ENCODE measurements at regions not wholly inside any gene's neighbourhood (a gene's known extent, or its start where the extent isn't known, plus 50 kb on each side); places are given as distances from the start of the nearest gene placed in this dataset.

GRCh38 chr2:42987112-42987922 is 194.9 kb upstream of the HAAO start:
- no peak overlapping the region for H3K9ac ChIP-seq
- no peaks in the 10 kb centered on the region for H3K4me1 ChIP-seq
- H3K4me3 ChIP-seq, result no peak overlapping the region
- H3K9me3 ChIP-seq (replicated peaks in 1 of 11), result no peaks in the 10 kb centered on the region
- no peak overlapping the region for H3K27ac ChIP-seq
- no peaks in the 10 kb centered on the region for H3K36me3 ChIP-seq
- H4K20me1 ChIP-seq, result no peaks in the 10 kb centered on the region
- H3K27me3 ChIP-seq, result no peaks in the 10 kb centered on the region
- no peak overlapping the region for H3K4me2 ChIP-seq
- peak in 4 of 11 experiments; percentile 18 to 47 (median 25); a peak in 1 of 22 replicates for TF ChIP-seq Cebpa-rat (IDR thresholded peaks at IDR 0.05)

- Histone ChIP-seq H3K9me3 (replicated peaks in 1 of 11) (no peaks in the 10 kb centered on the region), H3K4me3 (no peak overlapping the region), H4K20me1 (no peaks in the 10 kb centered on the region), H3K9ac (no peak overlapping the region), H3K4me2 (no peak overlapping the region), H3K27me3 (no peaks in the 10 kb centered on the region), H3K27ac (no peak overlapping the region), H3K4me1 (peaks cover 0 to 4% (median under 1%) of the 10 kb centered on the region in 10 experiments; a peak in 4 of 20 replicates), H3K36me3 (no peaks in the 10 kb centered on the region)
- no peak for TF ChIP-seq Cebpa-rat (IDR thresholded peaks at IDR 0.05)
Measured at GRCh38 chr2:42984617-42985016, 192.2 kb upstream of the HAAO start.

- Histone ChIP-seq H4K20me1 (no peaks in the 10 kb centered on the region), H3K4me3 (no peak overlapping the region), H3K4me2 (no peak overlapping the region), H3K27me3 (no peaks in the 10 kb centered on the region), H3K4me1 (peaks cover 0 to 10% (median 5%) of the 10 kb centered on the region in 10 experiments; a peak in 9 of 20 replicates), H3K9me3 (replicated peaks in 1 of 11) (no peaks in the 10 kb centered on the region), H3K27ac (no peak overlapping the region), H3K9ac (no peak overlapping the region), H3K36me3 (no peaks in the 10 kb centered on the region)
- TF ChIP-seq Cebpa-rat (IDR thresholded peaks at IDR 0.05), result no peak
Measured at GRCh38 chr2:42984081-42984480, 191.7 kb upstream of the HAAO start.

GRCh38 chr2:42980764-42981416 is 188.5 kb upstream of the HAAO start:
- Histone ChIP-seq H3K4me2 (no peak overlapping the region), H4K20me1 (no peaks in the 10 kb centered on the region), H3K27ac (no peak overlapping the region), H3K9ac (no peak overlapping the region), H3K27me3 (no peaks in the 10 kb centered on the region), H3K4me1 (peaks cover 22 to 39% (median 31%) of the 10 kb centered on the region in 10 experiments), H3K9me3 (replicated peaks in 1 of 11) (no peaks in the 10 kb centered on the region), H3K36me3 (no peaks in the 10 kb centered on the region), H3K4me3 (no peak overlapping the region)
- no peak for TF ChIP-seq Cebpa-rat (IDR thresholded peaks at IDR 0.05)

- H3K9me3 ChIP-seq (replicated peaks in 1 of 11), result no peaks in the 10 kb centered on the region
- peak overlapping the region in 3 of 11 experiments; percentile 29 to 44 (median 38); a peak in 3 of 22 replicates for H3K4me2 ChIP-seq
- no peaks in the 10 kb centered on the region for H3K36me3 ChIP-seq
- no peak overlapping the region for H3K9ac ChIP-seq
- H3K4me1 ChIP-seq, result peaks cover 29 to 47% (median 39%) of the 10 kb centered on the region in 10 experiments
- H3K27me3 ChIP-seq, result no peaks in the 10 kb centered on the region
- no peak for TF ChIP-seq Cebpa-rat (IDR thresholded peaks at IDR 0.05)
- H3K4me3 ChIP-seq, result no peak overlapping the region
- H4K20me1 ChIP-seq, result no peaks in the 10 kb centered on the region
- no peak overlapping the region for H3K27ac ChIP-seq
Measured at GRCh38 chr2:42979870-42980763, 187.7 kb upstream of the HAAO start.

DNA sequence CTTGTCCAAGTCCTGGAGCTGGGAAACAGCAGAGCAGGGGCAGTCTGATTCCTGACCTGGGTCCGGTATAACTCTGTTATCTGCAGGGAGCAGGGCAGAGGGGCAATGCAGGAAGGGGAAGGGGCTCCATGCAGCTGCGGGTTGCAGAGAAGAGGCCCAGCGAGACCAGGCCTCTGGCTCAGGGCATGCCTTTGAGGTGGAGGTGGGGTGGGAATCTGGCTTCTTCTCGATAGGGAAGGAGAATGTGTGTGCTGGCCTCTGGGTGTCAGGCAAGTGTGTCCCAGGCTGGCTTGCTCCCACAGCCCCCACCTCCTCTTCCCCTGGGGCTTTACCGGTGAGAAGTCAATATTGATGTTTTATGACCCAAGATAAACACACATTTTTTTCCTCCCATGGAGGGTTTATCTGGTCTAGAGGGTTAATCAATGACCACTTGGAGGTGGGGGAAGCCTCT is 187.1 kb upstream of the HAAO start:
- no peak overlapping the region for H3K27ac ChIP-seq
- no peak overlapping the region for H3K9ac ChIP-seq
- H3K4me2 ChIP-seq, result peak overlapping the region in 9 of 11 experiments; percentile 3 to 78 (median 32); a peak in 9 of 22 replicates
- H3K9me3 ChIP-seq (replicated peaks in 1 of 11), result no peaks in the 10 kb centered on the region
- TF ChIP-seq Cebpa-rat (IDR thresholded peaks at IDR 0.05), result no peak
- H3K36me3 ChIP-seq, result no peaks in the 10 kb centered on the region
- no peak overlapping the region for H3K4me3 ChIP-seq
- H3K27me3 ChIP-seq, result no peaks in the 10 kb centered on the region
- no peaks in the 10 kb centered on the region for H4K20me1 ChIP-seq
- H3K4me1 ChIP-seq, result peaks cover 36 to 53% (median 46%) of the 10 kb centered on the region in 10 experiments

GRCh38 chr2:42978887-42979415 is 186.6 kb upstream of the HAAO start:
- Histone ChIP-seq H3K36me3 (no peaks in the 10 kb centered on the region), H4K20me1 (no peaks in the 10 kb centered on the region), H3K4me3 (no peak overlapping the region), H3K27ac (no peak overlapping the region), H3K9me3 (replicated peaks in 1 of 11) (no peaks in the 10 kb centered on the region), H3K4me1 (peaks cover 41 to 58% (median 51%) of the 10 kb centered on the region in 10 experiments), H3K9ac (no peak overlapping the region), H3K4me2 (peak overlapping the region in 9 of 11 experiments; percentile 3 to 80 (median 32); a peak in 9 of 22 replicates), H3K27me3 (no peaks in the 10 kb centered on the region)
- no peak for TF ChIP-seq Cebpa-rat (IDR thresholded peaks at IDR 0.05)

DNA sequence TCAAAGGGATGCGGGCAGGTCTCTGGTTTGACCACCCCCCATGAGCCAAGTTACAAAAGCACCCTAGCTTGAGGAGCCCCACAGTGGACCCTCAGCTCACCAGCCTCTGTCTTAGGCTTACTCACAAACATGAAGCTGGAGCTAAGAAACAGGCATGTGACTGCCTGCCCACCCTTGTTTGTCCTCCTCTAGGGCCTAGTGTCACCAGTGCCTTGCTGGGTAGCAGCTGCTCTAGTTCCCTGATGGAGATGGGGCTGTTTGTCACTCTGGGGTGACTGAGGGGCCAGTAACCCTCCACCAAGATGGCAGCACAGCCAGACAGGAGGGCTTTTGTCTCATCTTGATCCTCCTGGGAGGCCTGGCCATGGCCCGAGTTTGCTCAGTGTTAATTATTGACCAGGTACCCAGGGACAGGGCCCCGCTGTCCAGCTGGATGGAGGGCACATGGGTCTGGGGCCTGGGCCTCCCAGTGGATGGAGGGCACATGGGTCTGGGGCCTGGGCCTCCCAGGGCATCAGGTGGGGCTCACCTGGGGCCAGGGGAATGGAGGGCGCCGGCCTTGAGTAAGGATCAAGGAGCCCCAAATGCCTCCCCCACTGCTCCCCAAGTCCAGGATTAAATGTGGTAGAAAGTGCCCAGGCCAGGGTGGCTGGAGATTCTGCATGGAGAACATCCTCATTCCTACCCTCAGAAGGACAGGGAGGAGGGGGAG is 185.9 kb upstream of the HAAO start:
- peak overlapping the region in 10 of 11 experiments; percentile 22 to 92 (median 79); a peak in 20 of 22 replicates for H3K4me2 ChIP-seq
- no peaks in the 10 kb centered on the region for H3K9me3 ChIP-seq (replicated peaks in 1 of 11)
- no peak for TF ChIP-seq Cebpa-rat (IDR thresholded peaks at IDR 0.05)
- H3K9ac ChIP-seq, result no peak overlapping the region
- no peak overlapping the region for H3K4me3 ChIP-seq
- H3K27ac ChIP-seq, result 0 out of 22 replicates have a peak overlapping the region, but pooled peaks of 1 of the 11 experiments have one; percentile 15
- H3K36me3 ChIP-seq, result no peaks in the 10 kb centered on the region
- H3K27me3 ChIP-seq, result no peaks in the 10 kb centered on the region
- H4K20me1 ChIP-seq, result no peaks in the 10 kb centered on the region
- peaks cover 47 to 65% (median 57%) of the 10 kb centered on the region in 10 experiments for H3K4me1 ChIP-seq

Measured in BLaER1 treated with 17β-estradiol and CSF1 and Interleukin-3, amounts not matched to agents 10 nM and 100 nM (cell line).